Fibroblast of pulmonary artery (primary cell): ENCODE measurements at regions not wholly inside any gene's neighbourhood (a gene's known extent, or its start where the extent isn't known, plus 50 kb on each side); places are given as distances from the start of the nearest gene placed in this dataset.
"Not testable (repeated sequence)": the region's sequence is repeated elsewhere in the genome, so short reads cannot be mapped to it uniquely, and the experiment has no call there.

Experiments
- DNase-seq: peaks from one replicate; pipeline ENCODE4 v3.0.0-alpha.2; 2010; ENCODE audit warnings: low read depth
- H3K4me3 ChIP-seq: replicated peaks from 2 replicates; pipeline ENCODE4 v1.5.1; 2011; ENCODE audit warnings: low read depth, mild to moderate bottlenecking, control low read depth, low read length, moderate library complexity
- CTCF ChIP-seq: IDR thresholded peaks from 2 replicates; pipeline ENCODE4 v1.5.1; 2011; ENCODE audit warnings: mild to moderate bottlenecking, control low read depth, low read length, inconsistent platforms; ENCODE audit errors: missing control alignments

- peak; percentile 86 for DNase-seq
- H3K4me3 ChIP-seq, result no peak overlapping the region
- peak; percentile 84 for TF ChIP-seq CTCF
These were observed 66.4 kb upstream of the BTG3 start for GRCh38 chr21:17679002-17679600.

- H3K4me3 ChIP-seq, DNase-seq: not testable (repeated sequence)
These were observed 64.2 kb upstream of the BTG3 start for GRCh38 chr21:17676930-17677329.

GRCh38 chr21:17674106-17674505, 61.4 kb upstream of the BTG3 start:
- no peak overlapping the region for H3K4me3 ChIP-seq
- DNase-seq, result no peak
- TF ChIP-seq CTCF, result no peak

- peak; percentile 65 for DNase-seq
- TF ChIP-seq CTCF, result no peak
- no peak overlapping the region for H3K4me3 ChIP-seq
These were observed 60.7 kb upstream of the BTG3 start for GRCh38 chr21:17673261-17674020.

GRCh38 chr21:17671733-17672132, 59.0 kb upstream of the BTG3 start:
- TF ChIP-seq CTCF, result no peak
- no peak overlapping the region for H3K4me3 ChIP-seq
- no peak for DNase-seq

DNA sequence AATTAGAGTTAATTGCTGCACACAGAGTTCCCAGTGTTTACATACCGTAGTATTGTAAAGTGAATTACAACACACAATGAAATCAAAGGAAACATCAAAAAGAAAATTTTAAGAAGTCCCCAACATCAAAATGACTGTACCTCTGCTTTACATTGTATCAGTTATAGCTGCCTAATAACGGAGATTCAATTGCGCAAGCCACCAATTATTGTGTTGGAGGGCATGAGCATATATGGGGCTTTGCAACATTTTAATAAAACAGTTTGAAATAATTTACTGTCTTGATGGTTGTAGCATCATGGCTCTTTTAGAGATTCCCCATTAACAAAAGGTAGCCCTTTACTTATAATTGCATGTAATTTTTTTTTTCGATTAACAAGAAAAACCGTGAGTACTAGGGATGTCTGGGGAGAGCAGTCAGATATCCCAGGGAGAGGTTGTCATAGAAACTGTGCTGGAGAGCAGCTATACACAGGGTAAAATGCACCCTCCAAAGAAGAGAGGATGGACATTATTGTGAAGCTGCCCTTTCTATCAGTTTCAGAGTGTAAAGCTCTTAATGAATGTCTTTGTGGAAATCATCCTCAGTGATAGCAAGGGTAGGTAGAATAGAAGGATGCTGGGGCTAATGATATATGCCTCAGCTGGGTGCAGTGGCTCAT, 55.9 kb upstream of the BTG3 start:
- H3K4me3 ChIP-seq, result no peak overlapping the region

More for the DNA sequence above, 55.9 kb upstream of the BTG3 start:
- DNase-seq, result no peak
- TF ChIP-seq CTCF, result no peak
